HUDEP-2 (cell line): ENCODE measurements at regions not wholly inside any gene's neighbourhood (a gene's known extent, or its start where the extent isn't known, plus 50 kb on each side); places are given as distances from the start of the nearest gene placed in this dataset.

Experiments
- DNase-seq, 76 experiments: peaks; one replicate each; lab custom pipeline; 2025; ENCODE audit not compliant: unreplicated experiment in 76 of 76; lab: John Stamatoyannopoulos, UW

DNA sequence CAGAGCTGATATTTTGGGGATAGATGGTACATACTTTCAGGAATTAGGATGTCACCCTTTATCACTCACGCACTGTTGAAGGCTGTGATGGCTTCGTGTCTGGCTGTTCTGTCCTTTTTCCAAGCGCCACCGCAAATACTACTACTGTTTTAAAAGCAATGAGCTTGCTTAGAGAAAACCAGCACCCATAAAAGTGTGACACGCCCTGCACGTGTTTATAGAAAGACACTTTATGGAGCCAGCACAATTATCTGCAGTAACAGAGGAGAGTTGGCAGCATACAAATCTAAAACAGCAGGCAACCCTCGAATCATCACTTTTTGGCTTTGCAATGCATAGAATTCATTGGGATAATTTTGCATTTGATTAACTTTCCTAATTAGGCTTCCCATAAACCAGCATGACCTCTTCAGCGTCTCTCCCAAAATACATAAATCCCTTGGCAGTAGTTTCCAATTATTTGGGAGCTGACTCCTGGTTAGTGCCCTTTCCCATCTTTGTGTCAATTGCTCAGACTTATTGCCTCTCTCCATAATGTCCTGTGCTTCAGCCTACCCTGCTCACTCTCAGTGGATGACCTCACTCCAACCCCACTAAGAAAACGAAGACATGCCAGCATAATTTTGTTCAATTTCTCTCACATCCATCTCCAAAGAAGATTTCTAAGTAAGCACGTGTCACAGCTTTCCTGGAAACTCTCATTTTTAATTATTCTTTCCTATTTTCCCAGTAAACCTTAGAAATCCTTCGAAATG, 118.7 kb upstream of the LARGE1 start:
- no peak for DNase-seq

DNA sequence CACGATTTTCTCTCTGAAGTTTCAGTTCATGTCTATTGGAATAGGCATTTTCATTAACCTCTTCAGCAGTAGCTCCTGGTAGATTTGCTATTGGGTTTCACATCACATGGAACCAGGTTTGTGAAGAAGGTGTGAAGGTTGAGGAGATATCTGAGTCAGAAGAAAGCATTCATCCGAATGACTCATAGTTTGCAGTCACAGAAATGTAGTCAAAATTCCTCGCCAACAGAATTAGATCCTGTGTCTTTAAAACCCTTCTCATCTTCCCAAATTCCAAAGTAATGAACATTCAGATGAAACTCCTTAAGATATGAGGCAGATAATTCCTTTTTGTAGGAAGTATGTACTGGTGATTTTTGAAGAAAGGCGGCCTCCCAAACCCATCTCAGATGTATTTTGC, 125.0 kb upstream of the LARGE1 start:
- no peak for DNase-seq

DNA sequence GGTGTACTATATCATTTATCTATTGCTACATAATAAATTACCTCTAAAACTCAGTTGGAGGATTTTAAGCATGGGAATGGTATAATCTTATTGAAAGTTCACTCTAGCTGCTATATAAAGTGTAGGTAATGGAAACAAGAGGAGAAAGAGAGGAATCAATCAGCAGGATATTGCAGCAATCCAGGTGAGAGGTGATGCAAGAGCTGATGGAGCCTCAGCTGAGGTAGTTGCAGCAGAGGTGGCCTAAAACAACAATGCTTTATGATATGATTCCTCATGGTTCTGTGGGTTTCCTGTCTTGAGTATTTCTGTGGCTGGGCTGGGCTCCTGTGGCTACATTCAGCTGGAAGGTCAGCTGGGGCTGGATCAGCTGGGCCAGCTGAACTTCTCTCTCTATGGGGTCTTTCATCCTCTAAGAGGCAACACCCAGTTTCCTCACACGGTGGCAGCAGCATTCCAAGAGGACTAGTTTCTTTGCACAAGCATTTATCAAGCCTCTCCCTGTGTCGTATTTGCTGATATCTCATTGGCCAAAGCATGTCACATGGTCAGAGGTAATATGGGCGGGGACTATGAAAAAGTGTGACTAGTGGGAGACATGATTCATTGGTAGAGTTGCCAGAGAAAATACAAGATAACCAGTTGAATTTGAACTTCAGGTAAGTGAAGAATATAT, 135.4 kb upstream of the LARGE1 start:
- no peak for DNase-seq

DNA sequence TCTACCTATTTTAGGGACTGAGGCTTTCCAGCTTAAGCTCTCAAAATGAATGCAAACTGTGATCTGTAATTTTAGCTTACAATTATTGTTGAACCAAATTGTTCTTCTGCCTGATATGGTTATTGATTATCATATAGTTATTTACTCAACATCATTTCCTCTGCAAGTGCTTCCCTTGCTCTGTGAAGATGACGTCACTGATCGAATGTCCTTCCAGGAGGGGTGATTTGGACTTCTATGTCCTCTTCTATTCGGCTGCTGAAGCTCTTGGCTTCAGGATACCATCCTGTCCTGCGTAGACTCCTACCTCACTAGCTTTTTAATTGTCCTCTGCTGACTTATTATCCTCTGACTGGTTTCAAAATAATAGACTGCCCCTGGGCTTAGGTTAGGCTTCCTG, 137.4 kb upstream of the LARGE1 start:
- DNase-seq: no peak

DNA sequence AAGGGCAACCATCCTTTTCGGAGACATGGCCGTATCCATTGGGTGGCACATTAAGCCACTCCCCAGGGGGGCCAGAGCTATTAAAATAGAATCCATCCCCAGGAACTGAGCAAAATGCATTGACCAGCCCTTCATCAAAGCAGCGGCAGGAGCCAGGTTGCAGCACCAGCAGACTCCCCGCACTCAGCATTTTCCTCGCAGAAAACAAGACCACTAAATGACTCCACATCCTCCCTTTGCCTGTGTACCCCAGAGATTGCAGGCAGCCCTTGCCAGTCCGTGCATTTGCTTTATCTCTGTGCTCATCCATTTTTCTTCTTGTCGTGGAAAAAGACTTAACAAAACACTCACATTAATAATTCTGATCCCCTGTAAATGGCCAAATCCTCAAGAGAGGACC, 144.4 kb upstream of the LARGE1 start:
- DNase-seq: no peak

DNA sequence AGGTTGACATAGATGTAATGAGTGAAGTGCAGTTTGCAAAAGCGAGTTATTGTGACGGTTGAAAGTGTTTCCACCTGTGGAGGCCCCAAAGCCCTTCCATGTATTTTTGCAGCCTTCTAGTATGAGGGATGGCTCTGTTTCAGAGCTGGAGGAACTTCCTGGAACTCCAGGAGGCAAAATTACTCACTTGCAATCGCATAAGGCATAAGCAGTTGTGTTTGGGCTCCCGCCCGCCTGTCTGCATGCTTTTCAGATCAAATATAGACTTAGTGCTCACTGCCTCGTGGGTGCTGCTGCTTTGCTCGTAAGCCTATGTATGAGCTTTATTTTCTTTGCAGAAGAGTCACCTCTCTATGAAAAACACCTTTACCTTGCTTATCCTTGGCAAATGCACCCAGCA, 146.8 kb upstream of the LARGE1 start:
- DNase-seq: no peak

DNA sequence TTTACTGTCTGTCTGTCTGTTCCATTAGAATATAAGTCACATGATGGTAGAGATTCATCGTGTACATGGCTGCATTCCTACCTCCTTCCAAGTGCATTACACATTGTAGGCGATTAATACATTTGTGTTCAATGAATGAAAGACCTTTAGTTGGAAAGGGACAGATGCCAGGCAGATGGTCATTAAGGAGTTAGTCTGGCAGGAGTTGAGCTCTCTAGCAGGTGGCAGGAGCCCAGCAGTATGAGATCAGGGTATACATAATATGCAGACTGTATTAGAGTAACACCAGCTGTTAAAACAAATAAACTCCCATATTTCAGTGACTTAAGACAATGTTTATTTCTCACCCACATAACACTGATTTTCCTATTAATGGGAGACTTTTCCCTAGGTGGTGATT, 147.7 kb upstream of the LARGE1 start:
- no peak for DNase-seq

DNA sequence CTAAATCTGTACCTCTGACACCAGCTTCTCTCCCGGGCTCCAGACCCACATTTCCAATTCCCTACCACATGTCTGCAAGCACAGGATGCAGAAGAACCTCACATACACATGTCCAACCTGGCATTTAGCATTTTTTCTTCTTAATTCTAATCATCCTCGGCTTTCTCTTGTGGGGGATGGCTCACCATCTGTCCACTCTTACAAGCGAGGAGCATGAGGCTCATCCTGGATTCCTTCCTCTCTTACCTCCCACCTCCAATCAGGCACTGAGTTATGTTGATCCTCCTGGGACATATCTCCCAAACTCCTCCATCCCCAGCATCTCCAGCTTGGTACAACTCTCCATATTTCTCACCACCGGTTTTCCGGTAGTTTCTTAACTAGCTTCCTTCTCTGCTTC, 149.8 kb upstream of the LARGE1 start:
- DNase-seq: no peak

DNA sequence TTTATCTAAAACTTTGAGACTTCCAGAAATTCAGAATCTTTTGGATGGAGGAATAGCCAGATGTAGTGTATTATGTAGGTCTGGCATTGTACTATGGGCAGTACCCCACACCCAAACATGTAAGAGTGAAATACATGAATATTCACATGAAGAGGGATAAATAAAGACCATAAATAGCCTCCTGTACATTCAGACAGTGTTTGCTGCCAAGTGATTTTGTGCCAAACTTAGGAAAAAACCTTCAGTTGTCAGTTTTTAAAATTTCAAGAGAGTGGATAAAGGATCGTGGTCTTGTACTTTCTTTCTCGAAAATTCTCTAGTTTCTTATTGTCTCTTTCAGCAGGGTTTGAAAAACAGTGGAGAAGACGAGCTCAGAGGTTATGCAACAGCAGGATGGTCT, 150.3 kb upstream of the LARGE1 start:
- no peak for DNase-seq

DNA sequence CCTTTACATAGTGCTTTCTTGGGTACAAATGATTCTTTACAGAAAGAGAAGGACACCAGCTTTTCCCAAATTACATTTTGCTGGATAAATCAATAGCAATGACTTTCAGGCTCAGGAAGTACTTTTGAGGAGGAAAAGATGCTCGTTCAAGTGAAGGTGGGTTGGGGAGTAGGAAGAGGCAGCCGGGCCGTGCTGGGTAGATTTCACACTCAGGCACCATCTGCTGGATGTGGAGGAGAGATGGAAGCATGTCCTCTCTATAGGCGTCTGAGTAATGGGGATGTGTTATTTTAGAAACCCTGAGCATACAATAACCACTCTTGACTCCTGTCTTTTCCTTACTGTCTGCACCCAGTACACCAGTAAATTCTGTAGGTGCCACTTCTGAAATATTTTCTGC, 152.3 kb upstream of the LARGE1 start:
- no peak for DNase-seq

DNA sequence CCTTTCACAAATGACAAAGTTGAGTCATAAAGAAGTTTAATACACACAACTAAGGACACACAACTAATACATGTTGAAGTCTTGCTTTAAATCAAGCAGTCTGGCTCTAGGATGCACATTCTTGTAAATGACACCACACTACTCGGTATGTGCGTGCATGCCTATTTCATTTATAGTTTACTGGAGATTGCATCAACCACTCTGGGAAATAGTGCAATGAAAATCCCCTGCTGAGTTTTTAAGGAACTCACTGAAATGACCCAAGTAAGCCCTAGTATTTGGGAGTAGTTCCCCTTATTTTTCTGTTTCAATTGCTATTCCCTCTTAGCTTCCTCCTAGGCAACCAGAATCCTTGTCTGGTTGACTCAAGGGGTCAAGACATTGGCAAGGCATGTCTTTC, 160.2 kb upstream of the LARGE1 start:
- DNase-seq: no peak

DNA sequence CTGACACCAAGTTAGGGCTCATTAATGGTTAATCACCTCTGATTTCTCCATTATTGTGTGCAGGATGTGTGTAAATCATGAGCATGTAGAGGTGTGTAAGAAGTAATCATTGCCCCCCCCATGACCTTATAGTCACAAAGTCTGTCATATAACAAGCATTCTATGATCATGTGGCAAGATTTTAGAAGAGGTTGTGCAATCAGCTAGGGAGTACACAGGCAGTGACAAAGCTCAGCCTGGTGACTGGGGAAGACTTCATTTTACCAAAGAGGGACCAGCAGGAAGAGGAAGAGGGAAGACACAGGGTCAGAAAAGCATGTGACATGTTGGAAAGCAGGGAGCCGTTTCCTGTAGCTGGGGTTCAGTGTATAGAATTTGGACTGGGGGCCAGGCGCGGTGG, 176.5 kb upstream of the LARGE1 start:
- DNase-seq: no peak

DNA sequence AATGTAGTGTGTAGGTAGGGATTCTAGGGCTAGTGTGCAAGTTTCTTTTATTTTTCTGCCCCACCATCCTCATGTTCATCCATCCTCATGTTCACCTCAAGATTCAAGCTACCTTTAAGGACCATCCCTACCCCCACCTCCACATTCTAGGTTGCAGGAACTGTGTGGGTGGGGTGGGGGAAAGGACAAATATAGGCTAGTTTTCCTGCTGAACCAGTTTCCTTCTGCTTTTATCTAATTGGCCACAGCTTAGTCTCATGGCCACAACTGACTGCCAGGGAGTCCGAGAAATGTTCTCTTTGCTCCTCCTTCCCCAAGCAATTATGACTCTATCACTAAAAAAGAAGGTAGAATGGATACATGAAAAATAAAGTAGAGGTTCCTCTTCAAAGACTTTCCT, 179.0 kb upstream of the LARGE1 start:
- DNase-seq: no peak

DNA sequence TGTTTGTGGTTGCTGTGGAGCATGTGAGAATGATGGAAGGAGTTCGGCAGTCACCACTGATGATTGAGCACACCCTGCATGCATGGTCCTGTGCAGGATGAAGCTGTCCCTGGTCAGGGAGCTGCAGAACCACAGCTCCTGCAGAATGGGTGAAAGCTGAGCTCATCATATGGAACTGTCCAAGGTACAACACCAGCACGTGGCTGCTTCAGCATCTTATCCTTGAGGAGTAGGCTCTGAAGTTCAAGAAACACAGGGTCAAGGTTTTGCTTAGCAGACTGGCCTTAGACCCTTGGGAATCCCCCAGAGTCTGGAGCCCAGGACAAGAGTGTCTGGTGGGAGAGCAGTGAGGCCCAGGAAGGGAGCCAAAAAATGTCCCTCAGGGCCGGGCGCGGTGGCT, 182.4 kb upstream of the LARGE1 start:
- DNase-seq: no peak

DNA sequence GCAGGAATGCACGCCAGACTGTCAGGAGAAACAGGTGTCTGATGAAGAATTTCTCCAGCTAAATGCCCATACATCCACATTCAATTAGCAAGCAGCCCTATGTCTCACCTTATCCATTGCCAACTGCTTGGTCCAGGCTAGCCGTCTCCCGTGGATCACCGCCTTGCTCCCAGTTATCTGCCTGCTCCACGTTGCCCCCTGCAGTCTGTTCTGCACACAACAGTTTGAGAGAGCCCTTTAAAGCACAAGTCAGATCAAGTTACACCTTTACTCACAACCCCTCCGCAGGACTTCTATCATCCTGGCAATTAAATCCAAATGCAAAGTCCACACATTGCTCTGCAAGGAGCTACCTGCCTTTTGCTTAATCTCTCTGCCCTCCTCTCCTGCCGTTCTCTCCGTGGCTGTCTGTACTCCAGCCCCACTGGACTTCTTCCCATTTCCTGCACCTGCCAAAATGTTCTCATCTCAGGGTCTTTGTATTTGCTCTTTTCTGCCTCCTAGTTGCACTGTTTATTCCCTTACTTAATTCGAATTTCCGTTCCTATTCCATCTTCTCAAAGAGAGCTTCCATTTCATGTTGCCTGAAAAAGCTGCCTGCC, 185.3 kb upstream of the LARGE1 start:
- peak in 4 of 76 experiments; percentile 2 to 8 (median 4) for DNase-seq

DNA sequence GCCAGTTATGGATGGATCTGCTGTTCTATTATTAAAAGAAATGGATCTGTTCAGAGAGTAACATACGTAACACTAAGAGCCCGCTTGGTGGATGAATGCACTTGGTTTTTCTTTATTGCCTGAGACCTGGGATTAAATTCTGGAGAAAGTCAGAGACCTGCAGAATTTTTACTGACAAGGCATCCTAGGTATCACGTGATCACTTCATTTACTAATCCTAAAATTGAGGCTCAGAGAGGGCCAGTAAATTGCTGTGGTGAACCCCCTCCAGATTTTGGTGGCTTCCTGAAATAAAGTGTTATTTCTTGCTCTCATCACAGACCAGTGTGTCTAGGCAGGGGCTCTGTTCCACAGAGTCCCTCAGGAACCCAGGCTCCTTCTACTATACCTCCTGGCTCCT, 187.9 kb upstream of the LARGE1 start:
- no peak for DNase-seq

DNA sequence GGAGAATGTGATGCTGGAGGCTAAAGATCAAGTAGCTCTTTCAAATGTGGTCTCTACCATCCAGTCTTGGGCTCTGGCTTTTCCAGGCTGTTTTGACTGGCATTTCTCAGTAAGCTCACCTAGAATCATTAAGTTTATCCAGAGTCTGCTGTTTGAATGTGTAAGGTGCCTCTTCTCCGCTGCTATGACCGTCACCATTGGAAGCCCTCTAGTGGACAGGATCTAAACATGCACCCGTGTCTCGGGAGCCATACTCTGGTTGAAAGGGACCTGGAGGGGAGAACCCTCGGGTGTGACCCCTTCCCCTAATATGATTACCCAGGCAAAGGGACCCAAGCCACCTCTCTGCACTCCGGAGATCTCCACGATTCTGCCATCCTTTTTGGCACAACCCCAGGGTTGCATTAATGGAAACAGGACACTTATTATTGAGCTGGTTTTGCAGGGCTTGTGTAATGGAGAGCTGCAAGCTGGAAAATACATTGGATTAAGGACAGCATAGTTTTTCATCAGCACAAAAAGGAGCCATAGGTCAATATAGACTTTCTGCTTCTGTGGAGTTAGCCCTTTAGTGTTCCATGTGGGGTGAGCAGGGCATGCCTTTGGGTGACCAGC, 191.0 kb upstream of the LARGE1 start:
- DNase-seq: peak in 5 of 76 experiments; percentile 1 to 17 (median 2)

DNA sequence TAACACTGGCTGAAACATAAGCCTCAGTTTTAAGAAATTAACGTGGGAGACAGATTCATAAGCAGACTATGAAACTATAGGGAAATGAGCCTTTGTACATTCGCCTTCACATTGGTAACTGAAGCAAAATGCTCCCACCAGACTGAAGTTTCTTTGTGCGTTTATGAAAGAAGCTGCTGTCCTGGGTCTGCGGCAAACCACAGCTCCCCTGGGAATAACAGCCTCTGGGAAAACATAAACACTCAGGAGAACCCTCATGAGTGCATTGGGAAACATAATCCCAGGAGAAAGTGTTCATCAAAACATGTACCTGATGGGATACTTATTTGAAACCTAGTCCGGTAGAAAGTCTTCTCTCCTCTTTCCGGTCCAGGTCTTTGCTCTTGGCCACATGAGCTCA, 193.1 kb upstream of the LARGE1 start:
- no peak for DNase-seq

DNA sequence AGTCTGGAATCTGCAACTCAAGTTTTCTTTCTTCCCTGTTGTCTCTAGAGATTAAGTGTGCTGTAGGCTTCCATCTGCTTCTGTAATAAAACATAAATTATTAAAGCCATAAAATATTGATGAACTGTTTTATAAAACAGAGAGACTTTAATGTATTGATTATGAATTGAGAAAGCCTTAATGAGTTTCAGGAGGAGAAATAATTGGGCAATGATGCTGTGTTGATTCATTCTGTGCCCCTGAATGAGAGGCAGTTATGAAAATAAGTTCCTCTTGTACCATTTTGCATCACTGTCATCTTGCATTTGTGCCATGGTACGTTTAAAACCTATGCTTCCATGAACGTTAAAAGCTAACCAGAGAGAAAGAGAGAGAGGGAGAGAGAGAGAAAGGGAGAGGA, 194.1 kb upstream of the LARGE1 start:
- no peak for DNase-seq

DNA sequence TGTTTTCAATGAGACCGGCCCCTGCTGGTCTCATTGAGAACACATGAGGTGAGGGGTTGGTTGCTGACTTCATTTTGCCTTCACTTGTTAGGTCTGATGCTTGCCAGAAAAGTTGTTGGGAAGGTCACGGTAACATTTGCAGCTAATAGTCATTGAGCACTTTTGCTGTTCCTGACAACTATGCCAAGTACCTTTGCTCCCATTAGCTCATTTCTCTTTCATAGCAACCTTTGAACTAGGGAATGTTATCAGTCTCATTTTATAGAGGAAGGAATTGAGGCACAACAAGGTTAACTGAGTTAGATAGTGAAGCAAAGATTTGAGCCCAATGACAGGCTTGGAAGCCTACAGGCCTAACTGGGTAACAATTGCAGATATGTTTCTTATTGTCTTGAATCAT, 195.4 kb upstream of the LARGE1 start:
- no peak for DNase-seq

DNA sequence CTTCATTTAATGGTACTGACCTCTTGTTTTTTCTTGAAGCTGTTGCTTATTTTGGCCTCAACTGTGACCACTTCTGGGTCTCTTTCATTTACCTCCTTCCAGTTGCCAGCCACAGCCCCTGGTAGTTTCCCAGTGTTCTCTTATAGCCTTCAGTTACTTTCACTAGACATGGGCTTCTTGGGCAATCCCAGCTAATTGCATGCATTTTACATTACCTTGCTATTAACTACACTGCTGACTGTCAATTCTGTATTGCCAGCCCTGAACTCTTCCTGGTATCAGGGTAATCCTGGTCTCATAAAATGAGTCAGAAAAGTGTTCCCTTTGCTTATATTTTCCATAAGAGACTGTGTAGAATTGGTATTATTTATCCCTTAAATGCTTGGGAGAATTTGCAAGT, 195.8 kb upstream of the LARGE1 start:
- DNase-seq: no peak

DNA sequence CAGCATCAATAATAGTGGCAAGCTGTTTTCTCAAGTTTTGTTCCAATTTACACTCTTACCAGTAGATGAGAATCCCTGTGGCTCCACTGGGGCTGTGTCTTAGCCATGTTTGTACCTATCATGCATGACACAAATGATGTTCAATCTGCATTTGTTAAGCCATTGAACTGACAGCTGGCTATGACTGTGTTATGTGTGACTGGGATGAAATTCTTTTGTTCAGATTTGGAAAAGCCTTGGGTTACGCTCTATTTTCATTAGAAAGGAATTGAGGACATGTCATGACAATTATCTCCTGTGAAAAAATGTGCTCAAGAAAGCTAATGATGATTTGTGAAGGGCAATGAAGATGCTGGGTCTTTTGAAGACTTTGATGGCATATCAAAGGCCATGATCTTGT, 201.8 kb upstream of the LARGE1 start:
- DNase-seq: no peak
